ENCODE measurements at regions not wholly inside any gene's neighbourhood (a gene's known extent, or its start where the extent isn't known, plus 50 kb on each side); places are given as distances from the start of the nearest gene placed in this dataset.
"Not testable (repeated sequence)": the region's sequence is repeated elsewhere in the genome, so short reads cannot be mapped to it uniquely, and the experiment has no call there.

DNA sequence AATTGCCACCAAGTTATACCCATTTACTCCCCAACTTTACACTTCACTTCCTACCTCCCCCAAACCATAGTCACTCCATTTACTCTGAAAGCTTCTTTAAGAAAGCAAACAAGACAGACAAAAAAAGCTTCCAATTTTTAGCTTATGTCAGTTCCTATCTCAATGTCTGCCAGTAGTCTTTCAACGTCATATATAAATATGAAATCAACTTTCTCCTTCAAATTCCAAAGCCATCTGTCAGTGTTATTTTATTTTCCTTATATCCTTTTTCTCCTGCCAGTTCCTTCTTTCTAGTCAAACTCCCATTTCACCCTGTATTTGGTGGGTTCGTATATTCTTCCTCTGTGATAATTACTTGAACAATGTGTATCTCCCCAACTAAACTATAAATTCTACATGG, 85.8 kb upstream of the CMC1 start:
- ChIA-PET POLR2A (no interaction called here), CTCF (ENCODE audit: low intra/inter-chr PET ratio, low total read pairs) (no interaction called here)
- intact Hi-C loops (cut with micrococcal nuclease; ENCODE audit: unreplicated experiment) (no loop called here), in situ Hi-C loops (cut with HindIII; ENCODE audit: extremely low pct_ligation_motif_present, low pct_unique_long_range_greater_than_20kb) (no loop called here)
- Histone ChIP-seq H3K4me2 (ENCODE audit: low read depth, low read length) (no peak overlapping the region), H3K9me3 (ENCODE audit: low read length) (peaks cover 8% of the 10 kb centered on the region; the same call in 1 of the 2 replicates), H3K79me2 (ENCODE audit: insufficient read depth, low read length) (no peaks in the 10 kb centered on the region), H3K4me3 (replicated peaks in 1 of 3; ENCODE audit: insufficient read depth in 1 of 3, low read depth in 2 of 3, low read length in 3 of 3) (no peak overlapping the region), H3K27ac (ENCODE audit: extremely low read length, insufficient read depth, low read length) (no peak overlapping the region), H2AFZ (ENCODE audit: low read length) (no peak overlapping the region), H3K36me3 (replicated peaks in 1 of 2; ENCODE audit: control insufficient read depth in 1 of 2, insufficient read depth in 2 of 2, low read length in 2 of 2) (no peaks in the 10 kb centered on the region), H3K9ac (ENCODE audit: insufficient read depth, low read depth, low read length) (no peak overlapping the region), H3K4me1 (ENCODE audit: insufficient read depth, low read length) (no peaks in the 10 kb centered on the region), H4K20me1 (ENCODE audit: insufficient read depth, low read length) (no peaks in the 10 kb centered on the region), H3K27me3 (ENCODE audit: control insufficient read depth in 1 of 2, insufficient read depth in 2 of 2, low read length in 2 of 2) (no peaks in the 10 kb centered on the region)
- no peak for DNase-seq (ENCODE audit: low spot score)
- WGBS (ENCODE audit: low lambda C conversion rate): 6% methylated on average over 2 of the region's 2 CpGs
- no peak for ATAC-seq
- no peak for FAIRE-seq
- no peak for TF ChIP-seq ZNF556 (CRISPR knock-in tag; IDR thresholded peaks at IDR 0.05; ENCODE audit: borderline replicate concordance)
- no peak for TF ChIP-seq CEBPB (IDR thresholded peaks at IDR 0.05; ENCODE audit: borderline replicate concordance, low read depth, low read length)
- no peak for TF ChIP-seq ZNF724P (CRISPR knock-in tag; IDR thresholded peaks at IDR 0.05; ENCODE audit: borderline replicate concordance)
- TF ChIP-seq ZNF496 (CRISPR knock-in tag; IDR thresholded peaks at IDR 0.05; ENCODE audit: insufficient replicate concordance): no peak
- no peak for TF ChIP-seq SNAI1 (CRISPR knock-in tag; IDR thresholded peaks at IDR 0.05; ENCODE audit: borderline replicate concordance)
- no TSS peak for BruUV-seq (replicated peaks)

DNA sequence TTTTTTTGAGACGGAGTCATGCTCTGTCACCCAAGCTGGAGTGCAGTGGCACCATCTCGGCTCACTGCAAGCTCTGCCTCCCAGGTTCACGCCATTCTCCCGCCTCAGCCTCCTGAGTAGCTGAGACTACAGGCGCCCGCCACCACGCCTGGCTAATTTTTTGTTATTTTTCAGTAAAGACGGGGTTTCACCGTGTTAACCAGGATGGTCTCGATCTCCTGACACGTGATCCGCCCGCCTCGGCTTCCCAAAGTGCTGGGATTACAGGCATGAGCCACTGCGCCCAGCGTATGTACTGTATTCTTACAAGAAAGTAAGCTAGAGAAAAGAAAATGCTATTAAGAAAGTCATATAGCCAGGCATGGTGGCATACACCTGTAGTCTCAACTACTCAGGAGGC, 84.8 kb upstream of the CMC1 start:
- H2AFZ ChIP-seq (ENCODE audit: low read length); H4K20me1 ChIP-seq (ENCODE audit: insufficient read depth, low read length); H3K9ac ChIP-seq (ENCODE audit: insufficient read depth, low read depth, low read length); CTCF ChIA-PET (ENCODE audit: low intra/inter-chr PET ratio, low total read pairs); H3K9me3 ChIP-seq (ENCODE audit: low read length); H3K27me3 ChIP-seq (ENCODE audit: control insufficient read depth in 1 of 2, insufficient read depth in 2 of 2, low read length in 2 of 2); in situ Hi-C loops (cut with HindIII; ENCODE audit: extremely low pct_ligation_motif_present, low pct_unique_long_range_greater_than_20kb); POLR2A ChIA-PET; H3K4me2 ChIP-seq (ENCODE audit: low read depth, low read length); ATAC-seq; intact Hi-C loops (cut with micrococcal nuclease; ENCODE audit: unreplicated experiment); H3K27ac ChIP-seq (ENCODE audit: extremely low read length, insufficient read depth, low read length); FAIRE-seq; H3K36me3 ChIP-seq (replicated peaks in 1 of 2; ENCODE audit: control insufficient read depth in 1 of 2, insufficient read depth in 2 of 2, low read length in 2 of 2); H3K4me1 ChIP-seq (ENCODE audit: insufficient read depth, low read length); H3K4me3 ChIP-seq (replicated peaks in 1 of 3; ENCODE audit: insufficient read depth in 1 of 3, low read depth in 2 of 3, low read length in 3 of 3); H3K79me2 ChIP-seq (ENCODE audit: insufficient read depth, low read length); DNase-seq (ENCODE audit: low spot score); BruUV-seq (replicated peaks): not testable (repeated sequence)
- WGBS (ENCODE audit: low lambda C conversion rate): 16% methylated on average over 16 of the region's 16 CpGs

All from HepG2 (cell line).